ENCODE measurements at regions not wholly inside any gene's neighbourhood (a gene's known extent, or its start where the extent isn't known, plus 50 kb on each side); places are given as distances from the start of the nearest gene placed in this dataset.
A peak's percentile ranks its signal among the peaks of the same experiment; 100 is the strongest.

DNA sequence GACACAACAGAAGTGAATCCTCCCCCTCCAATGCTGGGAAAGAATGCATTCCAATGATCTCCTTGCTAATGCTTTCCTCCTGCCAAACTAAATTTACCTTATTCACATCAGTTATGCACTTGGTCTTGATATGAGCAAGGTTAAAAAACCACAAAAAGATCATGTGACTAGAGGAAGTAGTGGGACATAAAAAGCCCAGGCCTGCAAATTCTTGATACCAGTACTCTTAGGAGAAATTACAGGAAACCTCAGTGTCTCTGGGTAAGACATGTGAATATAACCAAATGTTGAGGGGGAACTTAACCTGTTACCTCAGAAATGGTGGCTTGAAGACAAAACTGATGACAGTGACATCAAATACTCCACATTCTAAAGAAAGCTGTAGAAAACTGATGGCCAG is 427.1 kb downstream of the RPS29 start:
- TF ChIP-seq, protein P1, sequence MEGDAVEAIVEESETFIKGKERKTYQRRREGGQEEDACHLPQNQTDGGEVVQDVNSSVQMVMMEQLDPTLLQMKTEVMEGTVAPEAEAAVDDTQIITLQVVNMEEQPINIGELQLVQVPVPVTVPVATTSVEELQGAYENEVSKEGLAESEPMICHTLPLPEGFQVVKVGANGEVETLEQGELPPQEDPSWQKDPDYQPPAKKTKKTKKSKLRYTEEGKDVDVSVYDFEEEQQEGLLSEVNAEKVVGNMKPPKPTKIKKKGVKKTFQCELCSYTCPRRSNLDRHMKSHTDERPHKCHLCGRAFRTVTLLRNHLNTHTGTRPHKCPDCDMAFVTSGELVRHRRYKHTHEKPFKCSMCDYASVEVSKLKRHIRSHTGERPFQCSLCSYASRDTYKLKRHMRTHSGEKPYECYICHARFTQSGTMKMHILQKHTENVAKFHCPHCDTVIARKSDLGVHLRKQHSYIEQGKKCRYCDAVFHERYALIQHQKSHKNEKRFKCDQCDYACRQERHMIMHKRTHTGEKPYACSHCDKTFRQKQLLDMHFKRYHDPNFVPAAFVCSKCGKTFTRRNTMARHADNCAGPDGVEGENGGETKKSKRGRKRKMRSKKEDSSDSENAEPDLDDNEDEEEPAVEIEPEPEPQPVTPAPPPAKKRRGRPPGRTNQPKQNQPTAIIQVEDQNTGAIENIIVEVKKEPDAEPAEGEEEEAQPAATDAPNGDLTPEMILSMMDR (IDR thresholded peaks at IDR 0.05): no peak

DNA sequence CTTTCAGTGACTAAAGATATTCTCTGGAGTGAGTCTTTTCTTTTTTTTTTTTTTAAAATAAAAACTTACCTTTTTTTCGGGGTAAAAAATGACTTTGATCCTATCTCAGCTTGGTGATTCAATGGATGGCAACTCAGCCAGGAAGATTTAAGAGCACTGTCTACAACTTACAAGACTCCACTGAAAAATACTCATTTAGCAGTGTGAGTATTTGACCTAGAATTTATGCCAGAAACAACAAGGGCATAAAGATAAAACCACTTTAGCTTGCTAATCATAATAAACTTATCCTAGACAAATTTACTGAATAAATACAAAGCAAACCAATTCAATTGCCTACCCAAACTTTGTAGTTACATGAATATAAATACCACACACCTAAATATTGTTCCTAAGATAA is 446.6 kb downstream of the RPS29 start:
- ATAC-seq (peak; percentile 22), DNase-seq (no peak)
- H3K27ac ChIP-seq: no peak overlapping the region
- no peaks in the 10 kb centered on the region for H3K9me3 ChIP-seq
- no peaks in the 10 kb centered on the region for H3K36me3 ChIP-seq
- TF ChIP-seq, protein P1 (IDR thresholded peaks at IDR 0.05): no peak
- no peak overlapping the region for H3K4me3 ChIP-seq
- no peaks in the 10 kb centered on the region for H3K27me3 ChIP-seq
- intact Hi-C loops (cut with DNase I): no loop called here
- no peaks in the 10 kb centered on the region for H3K4me1 ChIP-seq

More for the DNA sequence above, 427.1 kb downstream of the RPS29 start:
- no peak for ATAC-seq
- no peak overlapping the region for H3K27ac ChIP-seq
- H3K27me3 ChIP-seq: no peaks in the 10 kb centered on the region
- no peaks in the 10 kb centered on the region for H3K4me1 ChIP-seq
- no peaks in the 10 kb centered on the region for H3K9me3 ChIP-seq
- H3K4me3 ChIP-seq: no peak overlapping the region
- no peaks in the 10 kb centered on the region for H3K36me3 ChIP-seq
- DNase-seq: no peak
- intact Hi-C loops (cut with DNase I): no loop called here

DNA sequence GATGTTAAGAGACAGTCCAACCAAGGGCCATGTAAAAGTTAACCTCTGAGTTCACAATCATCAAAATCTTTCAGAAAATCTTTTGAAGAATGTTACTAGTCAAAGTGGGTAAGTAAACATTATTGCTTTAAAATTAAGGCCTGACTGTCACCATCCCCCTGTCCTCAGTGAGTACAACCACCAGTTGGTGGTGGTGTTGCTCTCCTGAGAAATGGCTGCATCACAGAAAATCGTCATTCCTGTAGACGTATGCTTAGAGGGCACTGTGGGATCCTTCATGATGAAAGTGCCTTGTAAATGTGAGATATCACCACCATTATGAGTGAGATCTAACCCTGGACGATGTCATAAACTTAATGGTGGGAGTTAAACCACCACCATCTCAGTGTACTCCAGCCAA is 451.2 kb downstream of the RPS29 start:
- TF ChIP-seq, protein P1 (IDR thresholded peaks at IDR 0.05): no peak
- peak in 2 of 4 donors; percentile 25 to 58 for DNase-seq
- H3K4me1 ChIP-seq: no peaks in the 10 kb centered on the region
- no peak overlapping the region for H3K4me3 ChIP-seq
- no peak overlapping the region for H3K27ac ChIP-seq
- ATAC-seq: no peak
- no peaks in the 10 kb centered on the region for H3K27me3 ChIP-seq
- intact Hi-C loops (cut with DNase I): no loop called here
- H3K36me3 ChIP-seq: no peaks in the 10 kb centered on the region
- H3K9me3 ChIP-seq: peaks cover 0 to 3% of the 10 kb centered on the region in 2 donors

DNA sequence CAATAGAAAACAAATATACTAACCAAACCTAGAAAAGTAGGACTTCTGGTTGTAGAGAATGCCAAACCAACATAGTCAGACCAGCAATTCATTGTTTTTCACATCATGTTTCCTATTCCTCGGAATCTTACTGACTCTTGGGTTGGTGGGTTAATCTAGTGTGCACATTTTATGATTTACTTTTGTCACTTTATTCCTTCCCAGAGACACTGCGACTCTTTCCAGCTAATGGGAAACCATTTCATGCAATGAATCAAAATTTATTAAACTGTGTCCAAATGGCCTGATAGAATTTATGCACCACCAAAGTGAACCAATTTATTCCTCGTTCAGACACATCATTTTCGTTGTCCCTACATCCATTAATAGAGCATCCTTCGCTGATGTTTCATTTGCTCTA is 464.9 kb downstream of the RPS29 start:
- H3K4me3 ChIP-seq: no peak overlapping the region
- H3K27ac ChIP-seq: no peak overlapping the region
- DNase-seq: no peak
- peaks cover 0 to 7% of the 10 kb centered on the region in 2 donors for H3K9me3 ChIP-seq
- no peaks in the 10 kb centered on the region for H3K36me3 ChIP-seq
- TF ChIP-seq, protein P1 (IDR thresholded peaks at IDR 0.05): no peak
- intact Hi-C loops (cut with DNase I): no loop called here
- H3K27me3 ChIP-seq: no peaks in the 10 kb centered on the region
- no peaks in the 10 kb centered on the region for H3K4me1 ChIP-seq
- no peak for ATAC-seq

DNA sequence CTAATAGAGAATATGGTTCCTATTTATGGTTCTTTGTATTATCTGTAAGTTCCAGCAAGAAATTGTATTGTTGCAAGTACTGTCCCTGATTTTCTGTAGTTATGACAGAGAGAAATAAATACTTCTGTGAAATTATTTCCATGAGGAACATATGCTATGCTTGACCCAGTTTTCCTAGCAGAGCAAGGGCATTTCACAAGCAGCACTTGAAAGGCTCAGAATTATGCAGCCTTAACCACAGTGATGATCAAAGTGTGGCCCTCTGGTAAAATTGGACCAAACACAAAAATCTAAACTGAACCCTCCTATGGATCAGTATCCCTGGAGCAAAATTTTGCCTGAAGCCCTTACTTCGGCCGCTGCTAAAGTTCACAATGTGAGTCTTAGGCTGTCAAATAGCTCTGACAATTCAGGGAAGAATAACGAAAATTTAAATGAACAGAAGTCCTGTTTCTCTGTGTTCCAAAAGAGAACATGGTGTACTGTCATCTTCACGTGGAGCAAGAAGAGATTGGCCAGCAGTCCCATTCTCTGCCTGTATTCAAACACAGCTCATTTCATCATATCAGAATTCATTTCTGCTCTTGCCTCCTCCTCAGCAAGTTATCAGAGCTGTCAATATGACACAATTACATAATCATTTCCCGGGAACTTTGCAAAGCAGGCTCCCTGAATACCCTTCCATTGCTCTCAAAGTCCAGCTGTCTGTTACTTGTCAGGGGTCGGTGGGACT is 471.9 kb downstream of the RPS29 start:
- TF ChIP-seq, protein P1 (IDR thresholded peaks at IDR 0.05): no peak

More for the DNA sequence above, 471.9 kb downstream of the RPS29 start:
- Histone ChIP-seq H3K4me1 (no peaks in the 10 kb centered on the region), H3K36me3 (no peaks in the 10 kb centered on the region), H3K4me3 (no peak overlapping the region), H3K9me3 (peaks cover 0 to 7% of the 10 kb centered on the region in 2 donors), H3K27me3 (no peaks in the 10 kb centered on the region), H3K27ac (no peak overlapping the region)
- intact Hi-C loops (cut with DNase I): no loop called here
- ATAC-seq (peak; percentile 89), DNase-seq (no peak)

Measured in left lung (tissue), 4 donors.